ENCODE measurements at regions not wholly inside any gene's neighbourhood (a gene's known extent, or its start where the extent isn't known, plus 50 kb on each side); places are given as distances from the start of the nearest gene placed in this dataset.

- no peak for TF ChIP-seq CTCF (IDR thresholded peaks at IDR 0.05)
- TF ChIP-seq POLR2AphosphoS5 (IDR thresholded peaks at IDR 0.05; ENCODE audit: insufficient read depth in 1 of 2, low read depth in 1 of 2): no peak
These were observed 386.5 kb upstream of the PFKP start for GRCh38 chr10:2680821-2681220.
